GM18511 (cell line): ENCODE measurements at regions not wholly inside any gene's neighbourhood (a gene's known extent, or its start where the extent isn't known, plus 50 kb on each side); places are given as distances from the start of the nearest gene placed in this dataset.
"Not testable (repeated sequence)": the region's sequence is repeated elsewhere in the genome, so short reads cannot be mapped to it uniquely, and the experiment has no call there.

Experiments
- ATAC-seq: cut with Tn5 transposase; IDR thresholded peaks from one replicate; pipeline ENCODE4 v1.9.1; 2021; ENCODE audit warnings: mild to moderate bottlenecking, moderate library complexity; ENCODE audit not compliant: unreplicated experiment

GRCh38 chr2:31813016-31813415, 197.8 kb downstream of the MEMO1 start:
- no peak for ATAC-seq

GRCh38 chr2:31812051-31812798, 198.6 kb downstream of the MEMO1 start:
- peak; percentile 99 for ATAC-seq

GRCh38 chr2:31811482-31811881, 199.3 kb downstream of the MEMO1 start:
- ATAC-seq, result no peak

- ATAC-seq, result no peak
These were observed 200.4 kb downstream of the MEMO1 start for GRCh38 chr2:31810200-31810917.

- ATAC-seq, result no peak
These were observed 205.1 kb downstream of the MEMO1 start for GRCh38 chr2:31805688-31806087.

GRCh38 chr2:31803481-31804153, 207.2 kb downstream of the MEMO1 start:
- ATAC-seq, result not testable (repeated sequence)

GRCh38 chr2:31802711-31803110, 208.1 kb downstream of the MEMO1 start:
- ATAC-seq, result no peak

GRCh38 chr2:31799282-31799681, 211.5 kb downstream of the MEMO1 start:
- ATAC-seq, result not testable (repeated sequence)

- no peak for ATAC-seq
These were observed 207.5 kb upstream of the SRD5A2 start for GRCh38 chr2:31788273-31788672.

- peak; percentile 81 for ATAC-seq
These were observed 205.1 kb upstream of the SRD5A2 start for GRCh38 chr2:31785876-31786275.

GRCh38 chr2:31784868-31785267, 204.1 kb upstream of the SRD5A2 start:
- no peak for ATAC-seq

- not testable (repeated sequence) for ATAC-seq
These were observed 202.8 kb upstream of the SRD5A2 start for GRCh38 chr2:31783446-31784091.

- ATAC-seq, result no peak
These were observed 197.4 kb upstream of the SRD5A2 start for GRCh38 chr2:31778153-31778552.

GRCh38 chr2:31770741-31771140, 190.0 kb upstream of the SRD5A2 start:
- ATAC-seq, result no peak

- no peak for ATAC-seq
These were observed 184.6 kb upstream of the SRD5A2 start for GRCh38 chr2:31765078-31765945.

GRCh38 chr2:31764169-31764568, 183.4 kb upstream of the SRD5A2 start:
- ATAC-seq, result no peak

GRCh38 chr2:31762085-31762484, 181.3 kb upstream of the SRD5A2 start:
- ATAC-seq, result no peak

GRCh38 chr2:31757351-31757750, 176.6 kb upstream of the SRD5A2 start:
- not testable (repeated sequence) for ATAC-seq

- not testable (repeated sequence) for ATAC-seq
These were observed 168.0 kb upstream of the SRD5A2 start for GRCh38 chr2:31748746-31749145.

- no peak for ATAC-seq
These were observed 167.3 kb upstream of the SRD5A2 start for GRCh38 chr2:31748041-31748440.
